Activated CD8-positive, alpha-beta T cell treated with anti-CD3 and anti-CD28 coated beads for 36 hours (primary cell): ENCODE measurements at regions not wholly inside any gene's neighbourhood (a gene's known extent, or its start where the extent isn't known, plus 50 kb on each side); places are given as distances from the start of the nearest gene placed in this dataset.

Source experiments
- ATAC-seq: fragments of 200-7000 bp; cut with Tn5 transposase; one replicate; pipeline ENCODE4 v1.10.0; 2021; ENCODE audit warnings: mild to moderate bottlenecking, moderate library complexity
- CTCF ChIA-PET: fragments of 350-600 bp; sonication (Branson Sonifier 250); formaldehyde crosslinking; loops from one replicate; lab custom pipeline; 2021; ENCODE audit warnings: antibody characterized with exemption; lab: Charles Lee
- POLR2A ChIA-PET: fragments of 350-600 bp; sonication (Branson Sonifier 250); formaldehyde crosslinking; loops from one replicate; lab custom pipeline; 2021; ENCODE audit warnings: antibody characterized with exemption; lab: Charles Lee
- DNase-seq: peaks from one replicate; pipeline ENCODE4 v3.0.0-alpha.2; 2020
- H3K27ac Mint-ChIP-seq: one replicate; pipeline ENCODE4 v1.8.0; 2021; ENCODE audit warnings: mild to moderate bottlenecking, mixed read lengths
- H3K27me3 Mint-ChIP-seq: one replicate; pipeline ENCODE4 v1.8.0; 2021; ENCODE audit warnings: mixed read lengths
- H3K36me3 Mint-ChIP-seq: one replicate; pipeline ENCODE4 v1.8.0; 2021; ENCODE audit warnings: low read depth, mixed read lengths
- H3K4me1 Mint-ChIP-seq: one replicate; pipeline ENCODE4 v1.8.0; 2021; ENCODE audit warnings: low read depth, mixed read lengths
- H3K4me3 Mint-ChIP-seq: one replicate; pipeline ENCODE4 v1.8.0; 2021; ENCODE audit warnings: mild to moderate bottlenecking, moderate library complexity, mixed read lengths
- H3K9me3 Mint-ChIP-seq: one replicate; pipeline ENCODE4 v1.8.0; 2021; ENCODE audit warnings: mixed read lengths
- intact Hi-C: fragments of 100-400 bp; cut with micrococcal nuclease; formaldehyde crosslinking; loops from one replicate; pipeline ENCODE4 v1.10.0; 2022
- TF ChIP-seq, protein P1 (sequence below): fragments of 200-600 bp; IDR thresholded peaks from one replicate; pipeline ENCODE4 v1.8.0; 2022; ENCODE audit warnings: antibody characterized with exemption, mild to moderate bottlenecking

DNA sequence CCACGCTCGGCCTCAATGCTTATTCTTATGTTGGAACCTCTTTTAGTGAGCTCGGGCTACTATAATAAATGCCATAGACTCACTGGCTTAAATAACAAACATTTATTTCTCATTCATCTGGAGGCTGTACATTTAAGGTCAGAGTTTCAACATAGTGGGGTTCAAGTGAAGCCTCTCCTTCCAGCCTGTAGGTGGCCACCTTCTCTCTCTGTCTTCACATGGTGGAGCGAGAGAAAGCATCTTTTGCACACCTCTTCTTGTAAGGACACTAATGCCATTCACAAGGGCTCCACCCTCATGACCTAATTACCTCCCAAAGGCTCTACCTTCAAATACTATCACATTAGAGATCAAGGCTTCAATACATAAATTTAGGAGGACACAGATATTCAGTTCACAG is 520.3 kb upstream of the EPHA6 start:
- no peaks in the 10 kb centered on the region for H3K27me3 Mint-ChIP-seq
- no peak overlapping the region for H3K4me3 Mint-ChIP-seq
- no peak for DNase-seq
- H3K4me1 Mint-ChIP-seq = no peaks in the 10 kb centered on the region
- ChIA-PET CTCF (no interaction called here), POLR2A (no interaction called here)
- intact Hi-C loops = no loop called here
- TF ChIP-seq, protein P1, sequence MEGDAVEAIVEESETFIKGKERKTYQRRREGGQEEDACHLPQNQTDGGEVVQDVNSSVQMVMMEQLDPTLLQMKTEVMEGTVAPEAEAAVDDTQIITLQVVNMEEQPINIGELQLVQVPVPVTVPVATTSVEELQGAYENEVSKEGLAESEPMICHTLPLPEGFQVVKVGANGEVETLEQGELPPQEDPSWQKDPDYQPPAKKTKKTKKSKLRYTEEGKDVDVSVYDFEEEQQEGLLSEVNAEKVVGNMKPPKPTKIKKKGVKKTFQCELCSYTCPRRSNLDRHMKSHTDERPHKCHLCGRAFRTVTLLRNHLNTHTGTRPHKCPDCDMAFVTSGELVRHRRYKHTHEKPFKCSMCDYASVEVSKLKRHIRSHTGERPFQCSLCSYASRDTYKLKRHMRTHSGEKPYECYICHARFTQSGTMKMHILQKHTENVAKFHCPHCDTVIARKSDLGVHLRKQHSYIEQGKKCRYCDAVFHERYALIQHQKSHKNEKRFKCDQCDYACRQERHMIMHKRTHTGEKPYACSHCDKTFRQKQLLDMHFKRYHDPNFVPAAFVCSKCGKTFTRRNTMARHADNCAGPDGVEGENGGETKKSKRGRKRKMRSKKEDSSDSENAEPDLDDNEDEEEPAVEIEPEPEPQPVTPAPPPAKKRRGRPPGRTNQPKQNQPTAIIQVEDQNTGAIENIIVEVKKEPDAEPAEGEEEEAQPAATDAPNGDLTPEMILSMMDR = no peak
- H3K27ac Mint-ChIP-seq = no peak overlapping the region
- no peaks in the 10 kb centered on the region for H3K36me3 Mint-ChIP-seq
- peaks cover 5% of the 10 kb centered on the region for H3K9me3 Mint-ChIP-seq
- ATAC-seq = no peak

DNA sequence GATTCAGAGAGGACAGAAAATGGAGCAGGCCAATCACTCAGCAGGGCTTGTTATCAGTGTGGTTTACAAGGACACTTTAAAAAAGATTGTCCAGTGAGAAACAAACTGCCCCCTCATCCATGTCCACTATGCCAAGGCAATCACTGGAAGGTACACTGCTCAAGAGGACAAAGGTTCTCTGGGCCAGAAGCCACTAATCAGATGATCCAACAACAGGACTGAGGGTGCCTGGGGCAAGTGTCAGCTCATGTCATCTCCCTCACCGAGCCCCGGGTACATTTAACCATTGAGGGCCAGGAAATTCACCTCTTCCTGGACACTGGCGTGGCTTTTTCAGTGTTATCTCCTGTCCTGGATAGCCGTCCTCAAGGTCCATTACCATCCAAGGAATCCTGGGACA is 513.7 kb upstream of the EPHA6 start:
- no peaks in the 10 kb centered on the region for H3K36me3 Mint-ChIP-seq
- no peaks in the 10 kb centered on the region for H3K27me3 Mint-ChIP-seq
- ChIA-PET POLR2A (no interaction called here), CTCF (no interaction called here)
- ATAC-seq (no peak), DNase-seq (no peak)
- no peaks in the 10 kb centered on the region for H3K4me1 Mint-ChIP-seq
- intact Hi-C loops = no loop called here
- TF ChIP-seq, protein P1 = no peak
- H3K27ac Mint-ChIP-seq = no peak overlapping the region
- H3K4me3 Mint-ChIP-seq = no peak overlapping the region
- peaks cover 5% of the 10 kb centered on the region for H3K9me3 Mint-ChIP-seq

DNA sequence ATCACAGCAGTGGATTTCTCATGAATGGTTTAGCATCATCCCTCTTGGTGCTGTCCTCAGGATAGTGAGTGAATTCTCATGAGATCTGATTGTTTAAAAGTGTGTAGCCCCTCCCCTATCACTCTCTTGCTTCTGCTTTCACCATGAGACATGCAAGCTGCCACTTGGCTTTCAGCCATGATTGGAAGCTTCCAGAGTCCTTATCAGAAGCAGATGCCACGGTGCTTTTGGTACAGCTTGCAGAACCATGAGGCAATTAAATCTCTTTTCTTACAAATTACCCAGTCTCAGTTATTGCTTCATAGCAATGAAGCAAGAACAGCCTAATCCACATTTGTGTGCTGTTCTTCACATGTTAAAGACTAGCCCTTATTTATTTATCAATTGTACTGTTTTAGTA is 495.2 kb upstream of the EPHA6 start:
- POLR2A ChIA-PET = no interaction called here
- H3K4me1 Mint-ChIP-seq = no peaks in the 10 kb centered on the region

DNA sequence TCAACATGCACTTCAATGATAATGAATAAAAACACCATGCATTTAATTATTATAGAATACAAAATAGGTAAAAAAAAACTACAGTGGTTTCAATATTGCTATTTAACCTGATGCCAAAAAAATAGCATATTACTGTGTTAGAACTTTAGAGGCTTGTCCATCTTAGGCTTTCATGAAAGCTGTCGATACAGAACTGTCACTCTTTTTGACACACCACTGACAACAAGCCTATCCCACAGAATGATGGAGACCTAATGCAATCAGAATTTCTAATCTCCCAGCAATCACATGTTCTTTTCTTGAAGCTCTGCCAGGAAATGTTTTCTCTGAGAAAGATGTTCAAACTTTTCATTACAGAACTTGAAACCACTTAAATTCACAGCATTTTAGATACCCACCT is 490.3 kb upstream of the EPHA6 start:
- no peaks in the 10 kb centered on the region for H3K36me3 Mint-ChIP-seq
- ATAC-seq (no peak), DNase-seq (no peak)
- TF ChIP-seq, protein P1 = no peak
- no peaks in the 10 kb centered on the region for H3K27me3 Mint-ChIP-seq
- peaks cover 10% of the 10 kb centered on the region for H3K9me3 Mint-ChIP-seq
- no peaks in the 10 kb centered on the region for H3K4me1 Mint-ChIP-seq
- H3K27ac Mint-ChIP-seq = no peak overlapping the region
- CTCF ChIA-PET = no interaction called here
- no peak overlapping the region for H3K4me3 Mint-ChIP-seq
- POLR2A ChIA-PET = no interaction called here
- intact Hi-C loops = no loop called here

More for the DNA sequence above, 495.2 kb upstream of the EPHA6 start:
- H3K27me3 Mint-ChIP-seq = no peaks in the 10 kb centered on the region
- no peak overlapping the region for H3K27ac Mint-ChIP-seq
- H3K4me3 Mint-ChIP-seq = no peak overlapping the region
- CTCF ChIA-PET = no interaction called here
- no peaks in the 10 kb centered on the region for H3K36me3 Mint-ChIP-seq
- TF ChIP-seq, protein P1 = no peak
- DNase-seq (no peak), ATAC-seq (no peak)
- H3K9me3 Mint-ChIP-seq = peaks cover 19% of the 10 kb centered on the region
- intact Hi-C loops = no loop called here

DNA sequence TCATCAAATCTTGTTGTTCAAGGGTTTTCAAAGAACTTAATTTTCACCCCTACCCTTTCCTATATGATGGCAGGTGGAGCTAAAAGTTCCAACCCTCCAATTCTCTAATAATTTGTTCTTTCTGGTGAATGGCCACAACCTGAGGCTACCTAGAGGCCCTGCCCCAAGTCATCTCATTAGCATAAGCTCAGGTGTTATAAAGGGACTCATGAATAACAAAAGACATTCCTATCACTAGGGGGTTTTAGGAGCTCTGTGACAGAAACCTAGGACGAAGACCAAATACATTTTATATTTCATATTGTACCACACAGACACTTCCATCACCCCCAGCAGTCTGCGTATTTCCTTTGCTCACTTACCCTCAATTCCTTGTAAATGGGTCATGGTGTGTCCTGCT is 483.6 kb upstream of the EPHA6 start:
- no peaks in the 10 kb centered on the region for H3K36me3 Mint-ChIP-seq
- ATAC-seq (no peak), DNase-seq (no peak)
- TF ChIP-seq, protein P1 = no peak
- H3K27ac Mint-ChIP-seq = no peak overlapping the region
- H3K4me1 Mint-ChIP-seq = no peaks in the 10 kb centered on the region
- H3K9me3 Mint-ChIP-seq = no peaks in the 10 kb centered on the region
- no peaks in the 10 kb centered on the region for H3K27me3 Mint-ChIP-seq
- ChIA-PET CTCF (no interaction called here), POLR2A (no interaction called here)
- H3K4me3 Mint-ChIP-seq = no peak overlapping the region
- intact Hi-C loops = no loop called here
